ENCODE measurements at regions not wholly inside any gene's neighbourhood (a gene's known extent, or its start where the extent isn't known, plus 50 kb on each side); places are given as distances from the start of the nearest gene placed in this dataset.

- Histone ChIP-seq H3K4me1 (ENCODE audit: control insufficient read depth in 1 of 2, insufficient read depth in 2 of 2, low read length in 2 of 2) (no peaks in the 10 kb centered on the region), H3K79me2 (ENCODE audit: insufficient read depth, low read length) (no peaks in the 10 kb centered on the region), H4K20me1 (ENCODE audit: insufficient read depth, low read length) (no peaks in the 10 kb centered on the region), H2AFZ (ENCODE audit: insufficient read depth, low read depth, low read length, poor library complexity, severe bottlenecking) (no peak overlapping the region), H3K9me3 (replicated peaks in 1 of 2; ENCODE audit: control insufficient read depth in 1 of 2, insufficient read depth in 1 of 2, low read length in 2 of 2) (peaks cover 0 to 15% of the 10 kb centered on the region in 2 donors), H3K36me3 (replicated peaks in 1 of 2; ENCODE audit: control insufficient read depth in 1 of 2, insufficient read depth in 2 of 2, low read length in 2 of 2) (no peaks in the 10 kb centered on the region), H3K27me3 (ENCODE audit: control insufficient read depth in 2 of 2, insufficient read depth in 2 of 2, low read length in 2 of 2) (no peaks in the 10 kb centered on the region), H3K9ac (ENCODE audit: insufficient read depth, low read length, poor library complexity, severe bottlenecking) (no peak overlapping the region), H3K4me3 (replicated peaks in 1 of 3; ENCODE audit: low read depth in 2 of 3, low read length in 3 of 3) (no peak overlapping the region), H3K27ac (ENCODE audit: low read depth in 1 of 2, low read length in 2 of 2) (no peak overlapping the region), H3K4me2 (replicated peaks; ENCODE audit: extremely low read depth, low read length, poor library complexity, severe bottlenecking) (no peak overlapping the region)
- Mint-ChIP-seq H3K27ac (no peak overlapping the region), H3K4me3 (no peak overlapping the region), H3K27me3 (ENCODE audit: low read depth in 3 of 3) (peaks cover 0 to 1% (median 0%) of the 10 kb centered on the region in 3 donors), H3K4me1 (peaks cover 7% of the 10 kb centered on the region), H3K36me3 (peaks cover 0 to 4% of the 10 kb centered on the region in 2 donors), H3K9me3 (peaks cover 8 to 23% (median 14%) of the 10 kb centered on the region in 7 donors)
- no peak for TF ChIP-seq CTCF (IDR thresholded peaks at IDR 0.05)
- intact Hi-C loops (cut with micrococcal nuclease), result no loop called here
- no peak for DNase-seq
Observed at GRCh38 chr11:34793666-34794065, 122.5 kb downstream of the APIP start.

GRCh38 chr11:34792814-34793258 is 123.3 kb downstream of the APIP start:
- Histone ChIP-seq H4K20me1 (ENCODE audit: insufficient read depth, low read length) (no peaks in the 10 kb centered on the region), H3K27me3 (ENCODE audit: control insufficient read depth in 2 of 2, insufficient read depth in 2 of 2, low read length in 2 of 2) (no peaks in the 10 kb centered on the region), H3K9ac (ENCODE audit: insufficient read depth, low read length, poor library complexity, severe bottlenecking) (no peak overlapping the region), H3K4me2 (replicated peaks; ENCODE audit: extremely low read depth, low read length, poor library complexity, severe bottlenecking) (no peak overlapping the region), H3K4me1 (ENCODE audit: control insufficient read depth in 1 of 2, insufficient read depth in 2 of 2, low read length in 2 of 2) (no peaks in the 10 kb centered on the region), H3K9me3 (replicated peaks in 1 of 2; ENCODE audit: control insufficient read depth in 1 of 2, insufficient read depth in 1 of 2, low read length in 2 of 2) (peaks cover 0 to 14% of the 10 kb centered on the region in 2 donors), H2AFZ (ENCODE audit: insufficient read depth, low read depth, low read length, poor library complexity, severe bottlenecking) (no peak overlapping the region), H3K36me3 (replicated peaks in 1 of 2; ENCODE audit: control insufficient read depth in 1 of 2, insufficient read depth in 2 of 2, low read length in 2 of 2) (no peaks in the 10 kb centered on the region), H3K4me3 (replicated peaks in 1 of 3; ENCODE audit: low read depth in 2 of 3, low read length in 3 of 3) (no peak overlapping the region), H3K27ac (ENCODE audit: low read depth in 1 of 2, low read length in 2 of 2) (no peak overlapping the region), H3K79me2 (ENCODE audit: insufficient read depth, low read length) (no peaks in the 10 kb centered on the region)
- no peak for DNase-seq
- H3K36me3 Mint-ChIP-seq, result peaks cover 0 to 4% of the 10 kb centered on the region in 2 donors
- peaks cover 7% of the 10 kb centered on the region for H3K4me1 Mint-ChIP-seq
- peaks cover 8 to 20% (median 14%) of the 10 kb centered on the region in 7 donors for H3K9me3 Mint-ChIP-seq
- no peak overlapping the region for H3K27ac Mint-ChIP-seq
- intact Hi-C loops (cut with micrococcal nuclease), result no loop called here
- TF ChIP-seq CTCF (IDR thresholded peaks at IDR 0.05), result no peak
- WGBS (ENCODE audit: insufficient coverage), result 80% methylated on average over 3 of the region's 4 CpGs
- H3K4me3 Mint-ChIP-seq, result no peak overlapping the region
- peaks cover 0 to 1% (median 0%) of the 10 kb centered on the region in 3 donors for H3K27me3 Mint-ChIP-seq (ENCODE audit: low read depth in 3 of 3)
